GM18502 (cell line): ENCODE measurements at regions not wholly inside any gene's neighbourhood (a gene's known extent, or its start where the extent isn't known, plus 50 kb on each side); places are given as distances from the start of the nearest gene placed in this dataset.
A peak's percentile ranks its signal among the peaks of the same experiment; 100 is the strongest.
"Not testable (repeated sequence)": the region's sequence is repeated elsewhere in the genome, so short reads cannot be mapped to it uniquely, and the experiment has no call there.

Experiments used
- ATAC-seq: cut with Tn5 transposase; IDR thresholded peaks from one replicate; pipeline ENCODE4 v1.9.1; 2021; ENCODE audit warnings: mild to moderate bottlenecking; ENCODE audit not compliant: unreplicated experiment, poor library complexity

DNA sequence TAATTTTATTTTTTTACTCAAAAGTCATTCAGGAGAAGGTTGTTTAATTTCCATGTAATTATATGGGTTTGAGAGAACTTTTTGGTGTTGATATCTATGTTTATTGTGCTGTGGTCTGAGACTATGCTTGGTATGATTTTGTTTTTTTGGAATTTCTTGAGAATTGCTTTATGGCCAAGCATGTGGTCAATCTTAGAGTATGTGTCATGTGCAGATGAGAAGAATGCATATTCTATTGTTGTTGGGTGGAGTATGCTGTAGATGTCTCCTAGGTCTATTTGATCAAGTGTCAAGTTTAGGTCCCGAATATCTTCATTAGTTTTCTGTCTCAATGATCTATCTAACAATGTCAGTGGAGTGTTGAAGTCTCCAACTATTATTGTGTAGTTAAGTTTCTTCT lies 134.9 kb downstream of the HMHB1 start:
- no peak for ATAC-seq

DNA sequence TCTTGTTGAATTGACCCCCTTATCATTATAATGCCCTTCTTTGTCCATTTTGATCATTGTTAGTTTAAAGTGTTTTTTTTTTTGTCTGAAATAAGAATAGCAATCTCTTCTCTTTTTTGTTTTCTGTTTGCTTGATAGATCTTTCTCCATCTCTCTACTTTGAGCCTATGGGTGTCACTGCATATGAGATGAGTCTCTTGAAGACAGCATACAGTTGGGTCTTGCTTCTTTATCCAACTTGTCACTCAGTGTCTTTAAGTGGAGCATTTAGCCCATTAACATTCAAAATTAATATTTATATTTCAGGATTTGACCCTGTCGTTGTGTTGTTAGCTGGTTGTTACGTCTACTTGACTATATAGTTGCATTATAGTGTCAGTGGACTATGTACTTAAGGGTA lies 135.4 kb downstream of the HMHB1 start:
- no peak for ATAC-seq

DNA sequence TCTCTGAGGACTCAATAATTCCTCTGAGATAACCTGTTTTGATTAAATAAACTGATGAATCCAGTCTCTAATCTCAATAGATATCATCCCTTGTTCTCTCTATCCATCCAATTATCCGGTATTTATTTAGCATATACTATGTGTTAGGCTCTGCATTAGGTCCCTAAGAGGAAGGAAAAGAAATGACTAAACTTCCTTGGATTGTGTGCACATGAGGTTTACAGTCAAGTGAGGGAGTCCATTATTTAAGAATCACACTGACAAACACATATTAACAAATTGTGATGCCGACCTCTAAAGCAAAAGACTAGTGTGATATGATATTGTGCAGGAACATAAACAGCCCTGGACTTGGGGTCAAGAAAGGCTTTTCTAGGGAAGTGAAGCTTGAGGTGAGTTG lies 140.8 kb downstream of the HMHB1 start:
- ATAC-seq: no peak

DNA sequence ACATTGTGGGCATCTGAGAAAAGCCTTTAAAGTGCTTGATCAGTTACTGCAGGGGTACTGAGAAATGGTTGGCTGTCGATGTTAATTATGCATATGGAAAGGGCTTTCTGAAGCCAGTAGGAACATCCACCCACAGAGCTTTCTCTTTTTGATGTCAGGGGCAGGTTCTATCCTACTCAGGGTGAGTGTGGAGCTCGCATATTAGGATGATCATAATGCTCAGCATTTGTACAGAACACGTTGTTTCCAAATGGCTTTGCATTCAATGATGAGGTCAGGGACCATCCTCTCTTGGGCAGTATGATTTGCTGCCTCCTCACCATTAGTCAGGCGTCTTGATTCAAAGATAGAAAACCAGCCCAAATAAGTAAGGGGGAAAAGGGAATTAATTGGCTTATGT lies 141.9 kb downstream of the HMHB1 start:
- no peak for ATAC-seq

DNA sequence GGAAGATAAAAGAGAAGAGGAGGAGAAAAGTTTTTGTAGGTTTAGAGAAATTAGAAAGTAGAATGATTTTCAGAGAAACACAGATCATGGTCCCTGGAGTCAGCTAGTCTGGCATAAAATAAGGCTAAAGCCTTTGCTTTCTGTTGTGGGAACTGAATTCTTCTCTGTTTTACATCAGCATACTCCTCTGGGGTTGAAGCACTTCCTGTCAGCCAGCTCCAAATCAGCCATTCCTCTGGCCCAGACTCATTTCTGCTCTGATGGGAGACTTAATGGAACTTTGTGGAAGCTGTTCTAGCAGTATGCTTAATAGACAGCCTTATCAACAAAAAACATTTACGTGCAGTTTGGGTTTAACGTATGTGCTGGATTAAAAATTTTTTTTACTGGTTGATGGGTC lies 143.2 kb downstream of the HMHB1 start:
- ATAC-seq: no peak

DNA sequence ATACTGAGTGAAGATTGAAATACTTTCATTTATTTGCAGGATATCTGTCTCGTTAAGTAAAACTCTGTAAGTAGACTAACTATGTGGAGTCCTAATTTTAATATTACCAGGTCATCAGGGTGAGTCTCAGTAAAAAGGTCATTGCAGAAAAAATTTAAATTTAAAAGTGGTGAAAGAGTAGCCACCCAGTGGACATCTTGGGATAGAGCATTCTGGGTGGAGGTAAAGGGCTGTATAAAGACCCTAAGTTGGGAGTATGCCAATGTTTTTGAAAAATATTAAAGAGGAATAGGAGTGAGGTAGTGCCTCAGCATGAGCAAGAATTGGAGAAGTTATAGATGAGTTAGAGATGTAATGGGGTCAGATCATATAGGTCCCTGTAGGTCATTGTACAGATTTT lies 145.5 kb downstream of the HMHB1 start:
- ATAC-seq: no peak

DNA sequence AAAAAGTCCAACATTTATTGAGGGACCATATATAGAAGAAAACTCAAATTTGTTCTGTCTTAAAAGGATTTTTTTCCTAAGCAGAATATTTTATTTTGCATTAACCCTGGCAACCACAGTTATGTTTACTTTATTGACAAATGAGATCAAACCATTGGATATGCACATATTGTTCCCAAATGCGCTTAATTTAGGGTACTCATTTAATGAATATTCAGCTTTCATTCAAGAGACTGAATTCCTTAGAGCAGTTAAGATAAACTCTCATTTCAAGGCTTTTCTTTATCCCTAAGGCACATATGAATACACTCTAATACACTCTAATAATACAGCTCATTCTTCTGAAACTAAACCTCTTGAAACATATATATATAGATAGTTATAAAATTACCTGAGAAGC lies 150.2 kb downstream of the HMHB1 start:
- ATAC-seq: no peak

DNA sequence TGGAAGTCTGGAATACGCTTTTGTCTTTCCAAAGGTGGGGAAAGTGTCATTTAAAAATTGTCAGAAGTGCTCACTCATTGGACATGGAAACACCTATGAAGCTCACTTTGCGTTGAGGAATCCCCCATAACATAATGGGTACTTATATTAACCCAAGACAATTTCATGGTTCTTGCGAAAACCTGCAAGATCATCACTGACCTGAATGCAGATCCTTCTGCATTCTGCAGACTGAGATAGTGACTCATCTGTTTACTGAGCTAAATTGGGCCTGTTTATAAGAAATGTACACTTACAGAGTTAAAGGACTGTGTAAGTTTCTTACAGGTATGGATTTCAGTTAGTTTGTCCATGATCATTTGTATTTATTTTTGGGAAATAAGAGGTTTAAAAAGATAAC lies 153.0 kb downstream of the HMHB1 start:
- no peak for ATAC-seq

DNA sequence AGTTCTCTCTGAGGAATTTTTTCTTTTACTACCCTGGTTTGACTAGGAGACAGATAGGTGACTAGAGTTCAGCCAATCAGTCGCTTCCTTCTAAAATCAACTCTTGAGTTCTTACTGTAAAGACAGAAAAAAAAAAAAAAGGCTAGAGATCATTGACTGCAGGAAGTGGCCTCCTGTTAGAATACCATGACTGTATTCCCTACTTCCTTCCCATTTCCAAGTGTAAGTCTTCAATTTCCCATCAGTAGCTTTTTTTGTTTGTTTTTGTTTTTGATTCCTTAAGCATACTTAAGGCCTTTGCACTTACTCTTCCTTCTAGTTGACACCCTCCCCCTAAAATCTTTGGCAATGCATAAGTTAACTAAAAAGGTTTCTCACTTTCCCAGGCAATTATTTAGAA lies 154.3 kb downstream of the HMHB1 start:
- no peak for ATAC-seq

DNA sequence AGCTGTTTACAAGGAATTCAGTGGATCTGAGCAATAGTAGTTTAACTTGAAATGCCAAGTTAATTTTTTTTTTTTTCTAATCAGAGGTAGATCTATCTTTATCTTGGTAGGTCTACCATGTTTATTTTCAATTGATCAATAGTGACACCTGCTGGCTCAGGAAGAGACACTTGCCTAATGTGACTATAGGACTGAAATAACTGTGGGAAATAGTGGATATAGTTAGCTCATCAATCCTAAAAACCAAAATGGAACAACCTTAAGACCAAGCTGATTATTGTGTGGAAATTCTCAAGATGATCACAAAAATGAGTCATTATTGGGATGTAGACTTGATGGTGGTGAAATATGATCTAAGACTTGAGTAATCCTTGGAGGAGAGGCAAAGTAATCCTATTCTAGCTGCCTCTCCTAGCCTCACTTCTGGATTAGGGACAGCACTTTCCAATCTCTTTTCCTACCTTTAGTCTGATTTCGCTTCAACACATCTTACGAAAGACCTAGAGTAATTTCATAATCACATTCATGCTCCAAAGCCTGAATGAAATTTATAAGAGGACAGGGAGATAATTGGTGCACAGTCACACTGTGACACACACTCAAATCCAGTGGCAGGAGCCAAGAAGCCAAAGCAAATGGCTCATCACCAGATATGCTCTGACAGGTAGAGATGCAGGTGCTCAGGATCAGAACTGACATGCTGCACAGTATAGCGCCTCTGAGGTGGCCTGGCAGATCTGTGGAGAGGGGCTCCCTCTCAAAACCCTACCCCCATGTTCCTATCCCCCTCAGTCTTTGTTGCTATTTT lies 156.3 kb downstream of the HMHB1 start:
- ATAC-seq: peak; percentile 81

DNA sequence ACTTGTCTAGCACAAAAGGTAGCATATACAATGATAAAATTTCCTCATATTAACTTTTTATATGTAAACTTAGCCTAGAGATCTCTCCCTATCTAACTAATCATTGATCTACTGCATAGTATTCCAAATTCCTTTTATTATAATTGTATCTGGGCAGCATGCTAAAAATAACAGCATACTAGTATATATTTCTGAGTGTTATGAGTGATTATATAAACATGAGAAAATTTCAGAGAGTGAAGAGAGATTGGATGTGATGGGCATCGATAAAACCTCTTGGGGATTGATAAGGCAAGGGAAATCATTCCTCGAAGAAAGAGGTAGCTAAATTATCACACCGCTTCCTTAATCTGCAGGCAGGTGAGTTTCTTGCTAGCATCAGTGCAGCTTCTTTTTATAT lies 158.2 kb downstream of the HMHB1 start:
- ATAC-seq: no peak

DNA sequence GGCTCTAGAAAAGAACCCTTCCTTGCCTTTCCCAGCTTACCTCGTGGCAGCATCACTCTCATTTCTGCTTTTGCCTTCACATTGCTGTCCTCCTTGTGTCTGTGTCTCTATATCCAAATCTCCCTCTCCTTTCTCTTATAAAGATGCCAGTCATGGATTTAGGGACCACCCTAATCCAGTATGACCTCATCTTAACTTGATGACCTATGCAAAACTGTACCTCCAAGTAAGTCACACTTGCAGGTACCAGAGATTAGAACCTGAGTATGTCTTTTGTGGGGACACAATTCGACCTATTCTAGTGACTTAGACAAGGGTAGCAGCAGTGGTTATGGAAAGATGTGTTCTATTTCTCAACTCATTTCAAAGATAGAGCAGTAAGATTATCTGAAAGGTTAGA lies 160.1 kb downstream of the HMHB1 start:
- no peak for ATAC-seq

DNA sequence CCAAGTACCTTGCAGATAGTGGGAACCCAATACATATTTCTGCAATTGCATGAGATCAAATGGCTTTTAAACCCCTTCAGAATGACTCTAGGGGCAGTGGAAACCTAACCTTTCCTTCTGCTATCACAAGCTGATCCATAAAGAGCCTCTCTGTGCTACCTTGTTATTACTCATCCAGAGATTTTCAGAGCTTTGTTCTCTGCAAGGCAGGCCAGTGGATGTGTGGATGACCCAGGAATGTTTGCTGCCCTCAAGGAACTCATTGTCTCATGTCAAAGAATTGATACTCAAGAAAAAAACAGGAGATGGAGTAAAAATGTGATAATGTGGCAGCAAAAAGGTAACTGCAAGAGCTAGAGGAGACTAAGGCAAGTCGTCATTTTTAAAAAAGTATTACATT lies 164.1 kb downstream of the HMHB1 start:
- no peak for ATAC-seq

DNA sequence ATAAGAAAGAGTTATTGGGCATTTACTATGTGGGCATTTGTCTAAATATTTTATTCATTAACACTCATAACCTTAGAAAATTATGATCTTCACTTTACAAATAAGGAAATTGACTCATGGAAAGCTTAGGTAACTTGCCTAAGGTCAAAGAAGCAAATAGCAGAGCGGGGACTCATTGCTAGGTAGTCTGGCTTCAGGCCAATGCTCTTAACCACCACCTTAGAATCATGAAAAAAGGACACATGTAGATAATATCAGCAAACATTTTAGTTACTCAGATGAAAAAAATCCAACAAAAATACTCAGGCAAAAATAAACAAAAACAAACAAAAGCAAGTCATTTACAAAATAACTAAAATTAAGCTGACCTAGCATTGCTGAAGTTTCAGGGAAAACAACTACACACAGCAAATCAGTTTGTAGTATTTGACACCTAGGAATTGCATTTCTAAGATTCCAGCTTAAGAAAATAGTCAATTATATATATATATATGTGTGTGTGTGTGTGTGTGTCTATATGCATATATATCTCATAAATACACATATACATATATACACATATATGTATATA lies 166.0 kb downstream of the HMHB1 start:
- ATAC-seq: no peak

DNA sequence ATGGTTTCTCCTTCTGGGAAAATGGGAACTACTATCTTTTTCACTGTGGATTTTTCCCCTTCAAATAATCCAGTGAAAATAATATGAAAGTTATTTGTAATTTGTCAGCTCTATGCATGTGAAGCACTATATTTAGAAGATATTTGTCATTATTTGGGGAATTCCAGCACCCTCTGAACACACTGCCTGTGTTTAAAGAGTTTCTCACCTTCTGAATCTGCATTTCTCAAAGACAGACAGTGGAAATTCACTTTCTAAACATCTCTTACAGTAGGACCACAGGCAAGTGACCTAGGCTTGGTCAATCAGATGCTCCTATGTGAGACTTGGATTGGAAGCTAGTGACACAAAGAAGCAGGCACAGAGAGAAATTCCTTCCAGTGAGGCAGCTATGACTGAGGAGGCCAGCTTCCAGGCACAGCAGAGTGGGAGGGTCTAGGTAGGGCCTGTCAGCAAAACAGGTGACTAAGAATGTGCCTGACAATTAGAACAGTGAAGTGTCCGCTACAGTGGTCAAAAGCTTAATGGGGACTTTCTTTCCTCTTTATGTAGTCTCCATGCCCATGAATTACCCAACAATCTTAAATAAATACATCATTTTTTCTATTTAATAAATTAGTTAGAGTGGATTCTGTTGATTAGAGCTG lies 167.2 kb downstream of the HMHB1 start:
- peak; percentile 84 for ATAC-seq

DNA sequence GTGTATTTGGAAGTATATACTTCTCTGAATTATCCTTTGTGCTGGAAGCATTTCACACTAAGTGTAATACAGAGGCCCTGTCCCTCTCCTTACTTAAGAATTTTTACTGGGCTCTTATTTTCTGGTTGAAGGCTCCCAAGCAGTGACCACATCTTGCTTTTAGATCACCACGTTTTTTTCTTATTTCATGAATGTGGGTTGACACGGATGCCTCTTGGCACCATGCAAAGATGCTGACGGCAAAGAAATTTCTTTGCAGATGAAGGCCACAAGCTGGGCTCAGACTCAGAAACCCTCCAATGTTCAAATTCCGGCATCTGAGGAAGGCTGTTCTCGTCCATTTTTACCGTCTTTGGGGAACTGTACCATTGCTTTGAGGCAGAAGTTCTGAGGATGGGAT lies 168.5 kb downstream of the HMHB1 start:
- ATAC-seq: no peak

DNA sequence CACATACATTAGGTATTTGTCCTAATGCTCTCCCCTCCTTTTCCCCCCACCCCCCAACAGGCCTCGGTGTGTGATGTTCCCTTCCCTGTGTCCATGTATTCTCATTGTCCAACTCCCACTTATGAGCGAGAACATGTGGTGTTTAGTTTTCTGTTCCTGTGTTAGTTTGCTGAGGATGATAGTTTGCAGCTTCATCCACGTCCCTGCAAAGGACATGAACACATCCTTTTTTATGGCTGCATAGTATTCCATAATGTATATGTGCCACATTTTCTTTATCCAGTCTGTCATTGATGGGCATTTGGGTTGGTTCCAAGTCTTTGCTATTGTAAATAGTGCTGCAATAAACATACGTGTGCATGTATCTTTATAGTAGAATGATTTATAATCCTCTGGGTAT lies 171.0 kb downstream of the HMHB1 start:
- not testable (repeated sequence) for ATAC-seq

DNA sequence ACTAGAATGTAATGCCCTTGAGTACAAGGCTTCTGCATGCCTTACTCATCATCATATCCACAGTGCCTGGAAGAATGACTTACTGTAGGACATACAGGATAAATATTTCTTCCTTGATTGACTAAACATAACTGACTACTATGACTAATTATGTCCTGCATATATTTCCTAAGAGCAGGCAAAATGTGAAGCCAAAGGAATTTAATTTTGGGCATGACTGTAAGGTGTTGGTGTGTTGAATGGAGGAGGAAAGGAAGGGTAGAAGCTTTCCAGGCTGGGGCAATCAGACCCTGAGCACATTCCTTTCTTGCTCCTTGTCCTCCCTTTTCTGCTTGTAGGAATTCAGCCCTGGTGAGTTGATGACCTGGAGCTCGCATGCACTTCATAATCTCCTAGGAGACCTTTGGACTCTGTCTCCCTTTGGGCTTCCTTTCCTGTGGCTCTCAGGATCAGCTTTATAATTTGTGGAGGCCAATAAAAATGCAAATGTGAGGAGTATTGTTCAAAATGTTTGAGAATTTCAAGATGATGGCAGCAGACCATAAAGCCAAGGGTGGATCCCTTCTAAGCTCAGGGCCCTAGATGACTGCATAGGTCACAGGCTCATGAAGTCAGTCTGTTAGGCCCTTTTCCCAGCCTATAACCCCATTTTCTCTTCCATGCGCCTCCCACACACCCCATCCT lies 174.0 kb downstream of the HMHB1 start:
- ATAC-seq: no peak

DNA sequence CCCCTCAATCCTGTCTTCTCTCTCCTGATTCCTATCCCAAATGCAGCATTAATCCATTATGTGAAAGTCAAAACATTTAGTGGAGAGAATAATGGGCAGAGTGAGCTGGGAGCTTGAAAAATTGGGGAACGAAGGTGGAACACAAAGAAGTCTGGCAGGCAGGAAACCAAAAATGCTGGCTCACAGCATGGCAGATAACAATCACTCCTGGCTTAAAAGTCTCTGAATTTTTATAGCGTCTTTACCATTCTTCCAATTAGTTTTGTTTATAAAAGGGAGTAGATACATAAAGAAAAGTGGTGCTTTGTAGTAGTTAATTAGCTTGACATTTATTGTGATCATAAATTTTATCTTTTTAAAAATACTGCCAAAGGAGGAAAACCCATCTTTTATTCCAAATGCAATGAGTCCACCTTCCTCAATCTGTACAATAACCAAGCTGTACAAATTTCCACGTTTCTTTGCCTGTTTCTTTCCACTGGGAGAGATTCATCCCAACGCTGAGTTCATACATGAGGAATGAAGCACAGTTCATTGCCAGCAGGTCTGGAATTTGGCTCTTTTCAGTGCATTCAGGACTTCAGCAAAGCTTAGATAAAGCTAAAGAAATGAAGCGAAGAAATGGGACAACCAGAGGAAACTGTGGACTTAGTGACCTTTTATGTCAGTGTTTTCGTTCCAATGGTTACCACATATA lies 174.7 kb downstream of the HMHB1 start:
- no peak for ATAC-seq

DNA sequence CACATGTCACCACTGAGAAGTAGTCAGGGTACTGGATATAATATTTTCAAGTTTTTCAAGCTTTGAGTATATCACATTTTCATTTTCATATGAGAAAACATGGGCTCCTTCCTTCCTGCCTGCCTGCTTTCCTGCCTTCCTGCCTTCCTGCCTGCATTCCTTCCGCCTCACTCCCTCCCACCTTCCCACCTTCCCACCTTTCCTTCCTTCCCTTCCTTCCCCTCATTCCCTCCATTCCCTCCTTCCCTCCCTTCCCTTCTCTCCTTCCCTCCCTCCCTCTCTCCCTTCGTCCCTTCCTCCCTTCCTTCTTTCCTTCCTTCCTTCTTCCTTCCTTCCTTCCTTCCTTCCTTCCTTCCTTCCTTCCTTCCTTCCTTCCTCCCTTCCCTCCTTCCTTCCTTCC lies 175.3 kb downstream of the HMHB1 start:
- no peak for ATAC-seq
